NCI-H1694 treated with DMSO at 0.1 percent for 48 hours (cell line): ENCODE measurements at regions not wholly inside any gene's neighbourhood (a gene's known extent, or its start where the extent isn't known, plus 50 kb on each side); places are given as distances from the start of the nearest gene placed in this dataset.
"Not testable (repeated sequence)": the region's sequence is repeated elsewhere in the genome, so short reads cannot be mapped to it uniquely, and the experiment has no call there.

Source experiments
- DNase-seq: peaks from one replicate; lab custom pipeline; 2025; lab: John Stamatoyannopoulos, UW

- peak; percentile 29 for DNase-seq
Observed at GRCh38 chr1:181202986-181203555, 114.6 kb downstream of the IER5 start.

GRCh38 chr1:181204530-181204929 lies 116.0 kb downstream of the IER5 start:
- no peak for DNase-seq

- DNase-seq: no peak
Observed at GRCh38 chr1:181205901-181206300, 117.4 kb downstream of the IER5 start.

GRCh38 chr1:181206513-181206912 lies 118.0 kb downstream of the IER5 start:
- DNase-seq: no peak

DNA sequence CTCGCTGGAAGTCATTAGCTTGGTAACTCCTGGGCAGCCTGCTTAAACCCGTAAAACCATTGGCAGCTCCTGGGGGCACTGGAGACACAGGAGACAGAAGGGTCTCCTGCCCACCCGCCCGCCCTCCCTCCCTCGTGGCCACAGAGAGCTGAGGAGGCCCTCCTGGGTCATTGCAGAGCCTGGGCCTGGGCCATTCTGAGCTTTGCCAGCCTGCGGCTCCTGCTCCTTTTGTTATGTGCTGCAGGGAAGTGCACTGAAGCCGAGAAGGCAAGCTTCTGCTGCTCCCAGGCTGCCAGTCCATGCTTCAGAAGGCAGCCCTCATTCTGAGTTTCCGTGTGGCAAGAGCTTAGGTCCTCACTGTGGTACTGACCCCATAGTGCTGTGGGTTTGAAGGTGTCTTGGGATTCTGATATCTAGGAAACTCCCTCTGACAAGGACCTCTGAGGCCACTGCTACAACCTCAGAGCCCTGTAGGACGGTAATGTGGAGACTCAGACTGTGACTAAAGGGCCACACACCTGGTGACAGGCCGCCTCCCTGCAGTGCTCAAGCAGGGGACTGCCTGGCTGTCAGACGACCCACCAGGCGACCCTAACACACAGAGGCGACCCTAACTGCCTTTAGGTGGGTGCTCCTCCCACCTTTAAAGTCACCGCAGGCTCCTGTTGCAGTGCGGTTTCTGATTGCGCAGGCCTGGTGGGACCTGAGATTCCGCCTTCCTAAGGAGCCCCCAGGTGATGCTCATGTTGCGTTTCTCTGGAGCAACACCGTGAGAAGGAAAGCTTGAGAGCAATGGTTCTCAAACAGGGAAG lies 118.7 kb downstream of the IER5 start:
- DNase-seq: no peak

DNA sequence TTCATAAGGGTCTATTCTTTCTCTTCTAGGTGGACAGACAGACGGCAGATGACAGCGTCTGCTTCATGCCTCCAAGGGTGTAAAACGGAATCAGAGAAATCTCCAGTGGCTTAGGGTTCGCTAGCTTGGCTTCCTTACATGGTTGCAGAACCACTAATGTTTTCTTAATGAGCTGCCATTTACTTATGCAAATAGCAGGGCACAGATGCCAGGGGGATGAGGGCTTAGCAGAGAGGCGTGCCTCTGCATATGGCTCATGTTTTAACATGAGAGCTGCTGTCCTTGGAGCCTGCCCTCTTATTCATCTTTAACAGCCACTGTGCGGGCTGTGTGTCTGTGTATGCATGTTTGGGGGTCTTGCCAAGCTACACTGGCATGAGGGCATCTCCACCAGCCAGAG lies 119.6 kb downstream of the IER5 start:
- DNase-seq: peak; percentile 78

DNA sequence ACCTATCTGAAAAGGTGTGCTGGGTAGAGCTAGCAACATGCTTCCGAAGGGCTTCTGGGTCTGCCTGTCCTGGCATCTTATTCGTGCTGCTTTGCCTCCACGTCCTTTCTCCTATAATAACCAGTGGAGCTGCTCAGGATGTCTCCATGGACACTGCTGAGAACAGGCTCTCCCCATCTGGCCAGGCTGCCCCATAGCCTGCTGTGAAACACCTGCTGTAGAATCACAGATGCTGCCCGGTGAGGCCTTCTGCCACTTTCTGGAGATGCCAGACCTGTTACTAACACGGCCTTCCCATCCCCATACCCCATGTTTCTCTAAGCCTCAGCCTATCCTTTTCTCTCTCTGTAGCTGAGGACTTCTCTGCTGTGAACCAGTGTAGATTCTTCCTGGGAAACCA lies 120.5 kb downstream of the IER5 start:
- peak; percentile 39 for DNase-seq

GRCh38 chr1:181213056-181213455 lies 124.6 kb downstream of the IER5 start:
- no peak for DNase-seq

DNA sequence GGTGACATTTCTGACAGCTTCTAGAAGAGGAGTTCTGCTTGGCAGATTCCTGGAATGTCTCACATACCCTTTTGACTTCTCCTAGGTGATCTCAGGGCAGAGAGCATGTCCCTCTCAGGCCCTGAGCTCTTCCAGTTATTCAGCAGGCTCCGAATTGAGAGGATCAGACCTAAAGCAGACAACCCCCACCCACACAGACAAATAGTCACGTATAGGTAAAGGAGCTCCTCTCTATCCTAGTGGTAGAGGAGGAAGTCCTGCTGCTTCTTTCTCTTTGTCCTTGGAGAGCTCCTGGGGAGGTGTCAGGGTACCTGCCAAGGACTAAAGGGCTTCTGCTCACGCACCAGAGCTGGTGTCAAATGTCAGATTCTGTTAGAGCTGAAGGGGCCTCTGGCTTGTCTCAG lies 128.1 kb downstream of the IER5 start:
- no peak for DNase-seq

- DNase-seq: no peak
Observed at GRCh38 chr1:181219938-181220337, 131.4 kb downstream of the IER5 start.

- DNase-seq: no peak
Observed at GRCh38 chr1:181221078-181221477, 132.6 kb downstream of the IER5 start.

DNA sequence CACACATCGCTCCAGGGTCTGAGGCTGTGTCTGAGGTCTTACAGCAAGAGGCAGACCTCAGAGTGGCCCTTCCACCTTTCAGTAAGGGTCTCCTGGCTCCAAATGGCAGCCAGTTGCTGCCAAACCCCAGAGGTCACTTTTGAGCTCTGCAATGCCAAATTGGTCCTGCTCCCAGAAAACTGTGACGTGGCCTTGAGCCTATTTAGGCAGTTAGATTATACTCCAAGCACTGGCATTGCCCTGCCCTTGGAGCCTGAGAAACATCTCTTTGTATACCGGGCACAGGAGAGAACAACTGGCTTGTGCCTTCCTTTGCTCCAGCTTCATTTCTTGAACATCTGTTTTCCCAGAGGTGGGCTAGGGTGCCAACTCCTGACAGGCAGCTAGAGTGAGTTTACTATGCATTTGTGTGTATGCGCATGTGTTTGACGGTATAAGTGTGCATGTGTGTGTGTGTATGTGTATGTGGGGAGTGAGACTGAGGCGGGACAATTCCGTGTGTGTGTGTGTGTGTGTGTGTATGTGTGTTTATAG lies 134.5 kb downstream of the IER5 start:
- no peak for DNase-seq

DNA sequence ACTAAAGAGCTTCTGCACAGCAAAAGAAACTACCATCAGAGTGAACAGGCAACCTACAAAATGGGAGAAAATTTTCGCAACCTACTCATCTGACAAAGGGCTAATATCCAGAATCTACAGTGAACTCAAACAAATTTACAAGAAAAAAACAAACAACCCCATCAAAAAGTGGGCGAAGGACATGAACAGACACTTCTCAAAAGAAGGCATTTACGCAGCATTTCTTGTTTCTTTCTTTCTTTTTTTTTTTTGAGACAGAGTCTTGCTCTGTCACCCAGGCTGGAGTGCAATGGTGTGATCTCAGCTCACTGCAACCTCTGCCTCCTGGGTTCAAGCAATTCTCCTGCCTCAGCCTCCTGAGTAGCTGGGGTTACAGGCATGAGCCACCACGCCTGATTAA lies 138.2 kb downstream of the IER5 start:
- not testable (repeated sequence) for DNase-seq

DNA sequence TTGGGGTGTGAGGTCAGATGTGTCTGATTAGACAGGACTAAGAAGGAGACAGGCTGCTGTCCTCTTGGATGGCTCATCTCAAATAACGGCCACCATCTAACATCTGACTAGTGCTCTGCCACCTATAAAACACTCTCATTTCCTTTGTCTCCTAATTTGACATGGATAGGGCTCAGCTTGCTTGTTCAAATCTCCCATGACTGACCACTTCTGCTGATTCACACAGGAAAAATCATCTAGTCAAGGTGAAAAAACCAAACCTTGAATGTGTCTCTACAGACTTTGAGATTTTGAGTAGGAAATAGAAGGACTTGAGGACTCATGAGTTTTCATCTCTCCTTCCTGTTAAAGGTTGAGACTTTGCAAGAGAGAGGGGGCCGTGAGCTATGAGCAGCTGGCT lies 150.6 kb downstream of the IER5 start:
- no peak for DNase-seq

GRCh38 chr1:181246320-181246719 lies 157.8 kb downstream of the IER5 start:
- DNase-seq: not testable (repeated sequence)

- DNase-seq: peak; percentile 35
Observed at GRCh38 chr1:181248361-181248760, 159.9 kb downstream of the IER5 start.

DNA sequence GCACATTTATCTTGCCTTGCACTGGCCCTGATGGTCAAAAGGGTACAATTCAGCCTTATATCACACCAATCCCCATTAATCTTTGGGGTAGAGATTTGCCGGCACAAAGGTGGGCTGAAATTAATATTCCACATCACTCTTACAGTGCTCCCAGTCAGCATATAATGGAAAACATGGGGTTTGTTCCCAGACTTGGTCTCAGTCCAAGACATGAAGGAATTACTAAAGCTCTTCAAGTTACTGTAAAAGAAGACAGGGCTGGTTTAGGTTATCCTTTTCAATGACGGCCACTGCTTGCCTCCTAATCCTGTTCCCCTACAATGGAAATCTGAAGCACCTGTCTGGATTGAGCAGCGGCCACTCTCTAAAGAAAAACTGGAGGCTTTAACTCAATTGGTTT lies 160.7 kb downstream of the IER5 start:
- DNase-seq: no peak

DNA sequence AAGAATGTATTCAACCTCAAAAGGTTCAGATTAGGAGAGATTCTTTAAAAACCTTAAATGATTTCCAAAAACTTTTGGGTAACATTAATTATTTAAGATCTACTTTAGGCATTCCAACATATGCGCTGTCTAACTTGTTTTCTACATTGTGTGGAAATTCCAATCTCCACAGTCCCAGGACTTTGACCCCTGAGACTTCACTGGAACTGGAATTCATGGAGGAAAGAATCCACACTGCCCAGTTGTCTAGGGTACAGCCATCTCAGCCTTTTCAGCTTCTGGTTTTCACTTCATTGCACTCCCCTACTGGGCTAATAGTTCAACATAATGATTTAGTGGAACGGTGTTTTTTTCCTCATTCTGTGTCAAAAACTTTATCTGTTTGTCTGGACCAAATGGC lies 161.5 kb downstream of the IER5 start:
- DNase-seq: no peak

DNA sequence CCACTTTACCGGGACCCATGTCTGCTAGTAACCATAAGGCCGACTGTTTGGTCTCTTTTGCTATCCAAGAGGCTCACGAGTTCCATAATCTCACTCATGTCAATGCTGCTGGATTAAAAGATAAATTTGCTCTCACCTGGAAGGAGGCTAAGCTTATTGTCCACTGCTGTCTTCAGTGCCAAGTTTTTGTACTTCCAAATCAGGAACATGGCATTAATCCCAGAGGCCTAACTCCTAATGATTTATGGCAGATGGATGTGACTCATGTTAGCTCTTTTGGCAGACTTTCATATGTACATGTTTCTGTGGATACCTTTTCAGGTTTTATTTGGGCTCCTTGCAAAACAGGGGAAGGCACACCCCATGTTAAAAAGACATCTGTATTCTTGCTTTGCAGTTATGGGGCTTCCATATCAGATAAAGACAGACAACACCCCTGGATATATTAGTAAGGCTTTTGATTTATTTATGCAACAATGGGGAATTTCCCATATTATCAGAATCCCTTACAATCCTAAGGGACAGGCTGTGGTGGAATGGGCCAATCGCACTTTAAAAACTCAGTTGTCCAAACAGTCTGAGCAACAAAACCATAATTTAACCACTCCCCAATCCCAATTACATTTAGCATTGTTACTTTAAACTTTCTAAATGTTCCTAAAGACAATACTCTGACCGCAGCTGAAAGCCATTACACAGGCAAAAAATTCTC lies 162.7 kb downstream of the IER5 start:
- peak; percentile 80 for DNase-seq

DNA sequence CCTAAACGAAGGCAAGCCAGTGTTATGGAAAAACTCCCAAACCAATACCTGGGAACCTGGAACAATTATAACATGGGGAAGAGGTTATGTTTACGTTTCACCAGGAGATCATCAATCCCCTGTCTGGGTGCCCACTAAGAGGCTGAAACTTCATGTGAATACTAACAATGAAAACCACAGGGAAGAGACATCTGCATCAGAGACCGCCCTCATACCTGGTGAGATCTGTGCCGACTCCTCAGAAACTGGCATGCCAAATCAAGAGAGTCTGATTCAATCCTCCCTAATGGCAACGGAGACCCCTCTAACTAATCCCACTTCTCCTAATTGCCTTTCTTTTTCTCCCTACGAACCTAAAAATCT lies 163.2 kb downstream of the IER5 start:
- no peak for DNase-seq

DNA sequence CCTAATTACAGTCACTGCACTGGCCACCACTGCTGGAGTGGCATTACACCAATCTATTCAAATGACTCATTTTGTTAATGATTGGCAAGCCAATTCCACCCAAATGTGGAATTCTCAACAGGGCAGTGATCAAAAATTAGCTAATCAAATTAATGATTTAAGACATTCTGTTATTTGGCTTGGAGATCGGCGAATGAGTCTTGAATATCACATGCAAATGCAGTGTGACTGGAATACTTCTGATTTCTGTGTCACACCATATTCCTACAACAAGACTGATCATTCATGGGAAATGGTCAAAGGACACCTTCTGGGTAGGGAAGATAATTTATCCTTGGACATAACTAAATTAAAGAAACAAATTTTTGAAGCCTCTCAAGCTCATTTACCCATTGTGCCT lies 165.1 kb downstream of the IER5 start:
- not testable (repeated sequence) for DNase-seq

DNA sequence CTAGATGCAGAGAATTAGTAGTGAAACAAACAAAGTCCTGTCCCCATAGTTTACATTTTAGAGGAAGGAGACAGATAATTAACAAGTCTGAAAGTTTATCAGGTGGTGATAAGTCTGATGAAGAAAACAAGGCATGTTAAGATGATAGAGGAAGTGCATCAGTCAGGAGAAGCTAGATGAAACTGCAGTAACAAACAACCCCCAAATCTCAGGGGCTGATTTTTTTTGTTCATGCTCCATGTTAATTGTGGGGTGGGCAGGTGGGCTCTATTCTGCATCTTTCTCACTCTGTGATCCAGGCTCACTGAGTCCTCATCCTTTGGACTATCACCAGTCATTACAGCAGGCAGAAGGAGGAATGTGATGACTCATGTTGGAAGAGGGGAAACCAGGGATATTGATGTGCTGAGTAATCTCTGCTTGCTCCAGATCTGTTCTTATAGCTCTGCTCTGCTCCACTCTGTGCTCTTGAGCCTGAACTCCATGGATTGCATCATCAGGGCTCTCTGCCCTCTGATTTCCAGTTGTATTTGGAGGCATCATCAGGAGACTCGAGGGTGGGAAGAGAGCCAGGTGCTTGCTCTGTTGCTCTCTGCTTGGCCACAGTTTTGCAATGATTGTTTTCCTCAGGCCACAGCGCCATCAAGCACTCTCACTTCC lies 166.9 kb downstream of the IER5 start:
- no peak for DNase-seq
